Stimulated activated CD4-positive, alpha-beta T cell treated with anti-CD3 and anti-CD28 coated beads, Interleukin-1b, Interleukin-23, amount 100 ng/mL, for 1 hour (primary cell): ENCODE measurements at regions not wholly inside any gene's neighbourhood (a gene's known extent, or its start where the extent isn't known, plus 50 kb on each side); places are given as distances from the start of the nearest gene placed in this dataset.
"Not testable (repeated sequence)": the region's sequence is repeated elsewhere in the genome, so short reads cannot be mapped to it uniquely, and the experiment has no call there.

Experiments used
- DNase-seq, 2 donors: peaks; one replicate each; pipeline ENCODE4 v3.0.0-alpha.2; 2020; ENCODE audit warnings: low read depth in 2 of 2

DNA sequence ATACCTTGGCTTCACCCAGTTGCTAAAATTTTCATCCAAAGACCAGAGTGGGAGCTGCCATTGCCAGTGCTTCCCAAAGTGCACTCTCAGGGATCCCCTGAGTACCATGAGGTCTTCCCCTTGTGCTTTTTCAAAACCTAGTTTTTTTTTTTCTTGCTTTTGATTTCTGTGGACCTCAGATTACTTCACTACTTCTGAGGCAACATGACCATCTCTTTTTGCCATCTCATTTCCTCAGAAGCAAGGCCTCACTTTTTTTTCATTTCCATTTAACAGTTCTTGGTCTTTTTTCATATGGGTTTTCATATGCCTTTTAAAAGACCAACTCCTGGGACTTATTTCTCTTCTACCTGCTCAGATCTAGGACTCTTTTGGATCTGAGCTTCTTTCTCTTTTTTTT, 64.1 kb upstream of the MMS22L start:
- DNase-seq: no peak

DNA sequence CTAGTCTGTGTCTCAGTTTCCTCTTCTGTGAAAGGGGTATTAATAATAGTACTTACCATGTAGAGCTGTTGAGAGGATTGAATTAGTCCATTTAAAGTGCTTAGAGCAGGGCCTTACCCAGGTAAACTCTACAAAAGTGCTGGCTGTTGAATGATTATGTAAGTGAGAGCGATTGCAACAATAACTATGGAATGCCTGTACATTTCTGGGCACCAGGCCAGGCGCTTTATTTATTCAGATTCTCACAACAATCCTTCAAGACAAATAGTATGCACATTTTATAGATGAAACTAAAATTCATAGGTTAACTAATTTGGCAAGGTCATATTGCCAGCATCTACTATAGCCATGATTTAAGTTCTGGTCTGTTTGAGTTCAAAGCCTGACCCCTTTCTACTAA, 78.3 kb upstream of the MMS22L start:
- DNase-seq: no peak

DNA sequence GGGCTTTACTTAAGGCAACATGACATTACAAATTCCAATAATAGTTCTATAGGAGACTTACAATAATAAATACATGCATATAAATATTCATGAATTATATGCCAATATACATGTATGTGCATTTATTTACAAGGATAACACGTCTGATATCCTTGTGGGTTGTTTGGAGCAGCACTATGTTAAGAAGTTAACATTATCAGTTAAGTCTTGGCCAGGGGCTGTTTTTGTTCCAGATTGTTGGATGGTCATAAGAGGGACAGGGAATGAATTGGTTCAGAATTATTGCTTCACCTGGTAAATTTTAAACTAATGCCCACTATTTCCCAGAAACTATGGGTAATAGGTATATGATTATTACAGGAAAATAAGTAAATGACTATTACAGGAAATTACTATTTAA, 81.3 kb upstream of the MMS22L start:
- DNase-seq: no peak

DNA sequence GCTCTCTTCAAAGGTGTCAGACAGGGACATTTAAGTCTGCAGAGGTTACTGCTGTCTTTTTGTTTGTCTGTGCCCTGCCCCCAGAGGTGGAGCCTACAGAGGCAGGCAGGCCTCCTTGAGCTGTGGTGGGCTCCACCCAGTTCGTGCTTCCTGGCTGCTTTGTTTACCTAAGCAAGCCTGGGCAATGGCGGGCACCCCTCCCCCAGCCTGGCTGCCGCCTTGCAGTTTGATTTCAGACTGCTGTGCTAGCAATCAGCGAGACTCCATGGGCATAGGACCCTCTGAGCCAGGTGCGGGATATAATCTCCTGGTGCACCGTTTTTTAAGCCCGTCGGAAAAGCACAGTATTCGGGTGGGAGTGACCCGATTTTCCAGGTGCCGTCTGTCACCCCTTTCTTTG, 99.1 kb upstream of the MMS22L start:
- DNase-seq: not testable (repeated sequence)

DNA sequence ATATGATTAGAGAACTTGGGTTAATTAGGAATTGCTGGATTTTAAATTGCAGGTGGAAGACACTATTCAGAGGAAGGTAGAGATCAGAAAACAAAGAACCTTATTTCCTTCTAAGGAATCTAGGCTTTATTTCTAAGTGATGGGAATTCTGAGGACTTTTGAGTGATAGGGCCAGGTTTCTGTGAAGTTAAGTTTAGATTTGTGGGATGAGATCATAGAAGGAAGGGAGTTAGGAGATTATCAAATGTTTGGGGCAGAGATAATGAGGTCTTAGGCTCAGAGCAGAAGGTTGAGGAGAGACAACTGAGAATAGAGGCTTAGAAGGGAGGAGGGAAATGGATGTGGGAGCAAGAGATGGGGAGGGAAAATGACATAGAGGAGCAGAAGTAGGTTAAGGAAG, 109.7 kb upstream of the MMS22L start:
- DNase-seq: no peak

DNA sequence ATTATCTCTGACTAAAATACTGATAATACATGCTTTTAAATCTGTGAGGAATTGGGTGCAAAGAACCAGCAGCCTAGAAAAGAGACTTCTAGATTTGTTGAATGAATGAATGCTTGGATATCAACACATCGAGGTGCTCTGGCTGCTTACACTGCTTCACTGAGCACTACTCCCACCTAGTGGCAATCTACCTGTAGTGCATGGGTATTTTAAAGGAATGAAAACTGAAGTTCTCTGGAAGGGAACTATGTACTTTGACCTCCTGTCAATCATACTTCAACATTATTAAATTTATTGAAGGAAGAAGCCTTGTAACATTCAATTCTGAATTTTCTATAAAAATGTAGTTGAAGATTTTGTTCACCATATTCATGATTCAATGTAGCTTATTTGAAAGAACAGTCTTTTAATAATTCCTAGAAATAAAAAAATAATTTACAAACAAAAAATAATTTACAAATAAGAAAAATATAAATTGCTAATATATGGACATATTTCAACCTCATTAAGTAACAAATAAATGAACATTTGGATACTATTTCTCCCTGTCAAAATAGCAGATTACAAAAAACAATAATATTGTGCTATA, 111.2 kb upstream of the MMS22L start:
- peak in 1 of 2 donors; percentile 7 for DNase-seq

DNA sequence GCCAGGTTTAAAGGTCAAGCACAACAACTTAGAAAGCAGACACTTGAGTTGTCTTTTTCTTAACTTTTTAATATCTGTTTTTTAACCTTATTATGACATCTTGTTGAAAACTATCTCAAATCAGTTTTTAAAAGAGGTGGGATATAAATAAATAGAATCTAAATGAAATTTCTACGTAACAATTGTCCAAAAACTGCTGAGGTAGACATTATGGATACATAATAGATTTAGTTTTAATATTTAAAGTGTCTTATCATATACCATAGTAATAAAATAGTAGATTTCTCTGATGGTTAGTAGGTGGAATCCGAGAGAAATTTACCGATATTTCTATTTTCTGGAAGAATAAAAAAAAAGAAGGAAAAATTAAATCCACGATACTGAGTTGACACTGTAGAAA, 113.9 kb upstream of the MMS22L start:
- no peak for DNase-seq

DNA sequence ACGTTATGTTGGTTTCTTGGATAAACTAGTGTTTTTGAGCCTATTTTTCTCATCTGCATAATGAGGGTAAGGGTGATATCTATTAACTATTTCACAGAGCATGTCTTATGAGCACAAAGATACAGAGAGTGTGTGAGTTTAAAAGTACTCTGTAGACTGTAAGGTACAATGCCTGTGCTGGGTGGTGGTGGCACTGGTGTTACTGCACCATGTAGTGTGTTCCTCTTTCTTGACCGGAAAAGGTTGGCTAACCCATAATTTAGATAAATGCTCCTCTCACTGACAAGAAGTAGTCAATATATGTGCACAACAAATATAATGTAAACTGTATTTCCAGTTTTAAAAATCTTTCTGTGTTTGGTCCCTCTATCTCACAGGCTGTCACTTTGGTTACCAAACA, 116.2 kb upstream of the MMS22L start:
- DNase-seq: no peak

DNA sequence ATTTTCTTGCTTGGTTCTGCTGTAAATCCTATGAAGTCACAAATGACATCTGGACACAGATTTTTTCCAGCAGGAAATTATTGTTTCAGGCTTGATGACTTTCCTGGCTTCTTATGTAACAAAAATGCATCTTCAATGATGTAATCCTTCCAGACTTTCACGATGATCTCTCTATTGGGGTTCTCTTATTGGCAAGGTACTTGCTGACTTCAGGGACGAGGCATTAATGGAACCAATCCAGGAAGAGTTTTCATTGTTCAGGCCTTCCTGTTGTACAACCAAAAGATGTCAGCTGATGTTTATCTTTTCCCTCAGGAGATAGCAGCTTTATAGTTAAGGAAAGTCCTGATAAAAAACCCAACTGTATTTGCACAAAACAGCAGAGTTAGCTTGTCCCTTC, 118.5 kb upstream of the MMS22L start:
- no peak for DNase-seq

DNA sequence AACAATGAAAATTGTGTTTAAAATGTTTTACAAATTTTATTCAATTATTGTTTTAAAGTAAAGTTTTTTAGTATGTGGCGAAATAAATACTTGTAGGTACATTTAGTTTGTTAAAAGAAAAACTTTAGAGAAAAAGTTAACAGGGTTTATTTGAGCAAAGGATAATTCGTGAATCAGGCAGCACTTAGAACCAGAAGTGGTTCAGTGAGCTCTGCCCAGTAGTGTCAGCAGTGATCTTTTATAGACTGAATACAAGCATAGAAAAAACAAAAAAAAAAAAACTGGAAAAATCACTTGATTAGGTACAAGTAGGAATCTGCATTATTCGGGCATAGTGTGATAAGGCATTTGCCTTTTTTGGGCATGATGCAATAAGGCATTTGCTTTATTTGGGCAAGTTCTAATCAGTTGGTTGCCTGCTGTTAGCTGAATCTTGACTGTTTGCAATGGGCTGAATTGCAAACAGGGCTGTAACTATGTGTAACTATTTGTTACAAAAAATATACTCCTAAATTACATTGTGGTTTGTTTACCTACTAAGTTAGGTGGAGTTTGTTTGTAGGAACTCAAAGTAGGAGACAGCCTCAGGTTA, 122.9 kb upstream of the MMS22L start:
- DNase-seq: no peak

DNA sequence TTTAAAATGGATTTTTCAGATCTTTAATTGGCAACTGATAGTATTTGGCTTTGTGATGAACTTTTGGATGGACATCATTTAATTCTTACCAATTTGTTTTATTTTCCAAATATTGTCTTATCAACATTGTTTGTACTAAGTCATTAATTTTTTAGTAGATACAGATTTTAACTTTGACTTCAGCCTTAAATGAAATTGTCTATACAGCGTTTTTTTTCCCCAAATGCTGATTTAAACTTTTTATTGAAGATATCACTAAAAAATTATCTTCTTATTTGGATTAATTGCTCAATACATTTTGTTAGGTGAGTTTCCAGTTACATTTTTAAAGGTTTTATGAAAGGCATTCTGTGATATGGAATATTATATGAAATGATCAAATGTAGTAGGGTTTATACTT, 123.6 kb upstream of the MMS22L start:
- DNase-seq: no peak

DNA sequence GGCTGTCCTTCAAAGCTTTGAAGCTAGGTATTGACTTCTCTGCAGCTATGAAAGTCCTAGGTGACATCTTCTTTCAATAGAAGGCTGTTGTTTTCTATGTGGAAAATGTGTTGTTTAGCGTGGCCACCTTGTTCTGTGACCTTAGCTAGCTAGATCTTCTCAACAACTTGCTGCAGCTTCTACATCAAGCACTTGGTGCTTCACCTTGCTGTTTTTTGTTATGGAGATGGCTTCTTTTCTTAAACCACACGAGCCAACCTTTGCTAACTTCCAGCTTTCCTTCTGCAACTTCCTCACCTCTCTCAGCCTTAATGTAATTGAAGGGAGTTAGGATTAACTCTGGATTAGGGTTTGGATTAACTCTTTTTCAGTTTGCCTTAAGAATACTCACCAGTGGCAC, 128.6 kb upstream of the MMS22L start:
- DNase-seq: no peak

DNA sequence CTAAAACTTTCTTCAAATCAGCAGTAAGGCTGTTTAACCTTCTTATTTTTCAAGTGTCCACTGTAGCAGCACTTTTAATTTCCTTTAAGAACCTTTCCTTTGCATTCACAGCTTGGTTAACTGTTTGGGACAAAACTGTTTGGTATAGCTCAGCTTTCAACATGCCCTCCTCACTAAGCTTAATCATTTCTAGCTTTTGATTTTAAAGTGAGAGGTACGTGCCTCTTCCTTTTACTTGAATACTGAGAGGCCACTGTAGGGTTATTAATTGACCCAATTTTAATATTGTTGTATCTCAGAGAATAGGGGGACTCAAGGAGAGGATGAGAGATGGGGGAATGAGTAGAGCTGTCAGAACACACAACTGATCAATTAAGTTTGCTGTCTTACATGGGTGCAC, 129.5 kb upstream of the MMS22L start:
- DNase-seq: no peak

DNA sequence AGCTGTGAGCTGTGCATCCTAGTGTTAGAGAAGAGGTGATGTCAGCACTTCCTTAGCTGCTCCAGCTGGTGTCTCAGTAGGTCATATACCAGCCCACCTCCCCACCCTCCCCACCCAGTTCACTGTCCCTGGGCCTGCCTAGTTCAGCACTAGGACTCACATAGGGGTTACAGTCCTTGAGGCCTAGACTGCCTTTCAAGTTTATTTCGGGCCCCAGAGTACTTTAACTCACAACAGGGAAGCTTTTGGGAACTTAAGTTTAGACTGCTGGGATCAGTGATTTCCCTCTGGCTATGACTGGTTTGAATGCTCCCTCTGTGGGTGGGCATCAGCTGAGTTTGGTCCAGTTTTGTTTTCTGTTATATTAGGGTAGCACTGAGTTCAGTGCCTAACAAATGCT, 139.2 kb upstream of the MMS22L start:
- no peak for DNase-seq

DNA sequence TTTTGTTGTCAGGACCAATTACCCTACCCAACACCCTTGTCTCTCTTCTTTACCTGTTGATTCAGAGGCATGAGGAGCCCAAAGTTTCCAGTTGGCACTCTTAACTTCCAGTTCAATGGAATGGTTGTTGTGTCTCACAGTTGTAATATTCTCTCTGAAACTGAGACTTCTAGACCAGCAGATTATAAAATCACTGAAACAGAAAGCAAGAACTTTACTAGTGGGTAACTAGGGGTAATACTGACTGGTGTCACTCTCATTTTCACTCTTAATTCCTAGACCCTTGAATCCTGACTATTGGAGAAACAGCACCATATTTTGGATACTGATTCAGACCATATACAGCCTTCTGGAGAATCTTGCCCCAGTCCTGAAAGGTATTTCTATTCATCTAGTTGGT, 140.2 kb upstream of the MMS22L start:
- no peak for DNase-seq

DNA sequence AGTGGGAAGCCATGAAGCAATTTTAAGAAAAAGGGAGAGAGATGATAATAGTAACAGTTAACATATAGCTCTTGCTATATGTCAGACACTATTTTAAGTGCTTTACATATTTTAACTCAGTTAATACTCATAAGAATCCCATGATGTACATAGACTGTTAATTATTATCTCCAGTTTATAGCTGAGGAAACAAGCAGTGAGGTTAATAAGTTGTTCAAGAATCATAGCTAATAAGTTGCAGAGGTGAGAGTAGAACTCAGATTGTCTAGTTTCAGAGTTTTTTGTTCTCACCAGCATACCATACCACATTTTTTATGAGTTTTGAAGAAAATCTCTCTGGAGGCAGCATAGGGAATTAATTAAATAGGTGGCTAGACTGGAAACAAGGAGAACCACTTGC, 144.6 kb upstream of the MMS22L start:
- DNase-seq: no peak

DNA sequence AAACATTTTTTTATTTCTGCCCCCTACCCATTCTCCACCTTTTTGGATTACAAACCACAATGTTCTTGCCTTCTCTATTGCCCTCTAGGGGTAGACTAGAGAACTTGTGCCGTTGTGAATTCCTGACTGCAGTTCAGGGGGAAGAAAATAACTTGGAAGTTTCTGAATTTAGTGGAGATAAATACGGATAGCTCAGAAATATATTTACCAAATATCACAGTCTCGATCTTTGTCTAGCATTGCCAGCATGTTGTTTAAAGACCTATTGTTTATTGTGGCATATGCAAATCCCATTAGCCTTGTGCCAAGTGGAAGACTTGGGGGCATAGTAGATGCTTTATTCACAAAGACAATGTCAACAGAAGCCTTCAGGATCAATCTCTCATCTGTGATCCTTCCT, 154.1 kb upstream of the MMS22L start:
- DNase-seq: no peak

DNA sequence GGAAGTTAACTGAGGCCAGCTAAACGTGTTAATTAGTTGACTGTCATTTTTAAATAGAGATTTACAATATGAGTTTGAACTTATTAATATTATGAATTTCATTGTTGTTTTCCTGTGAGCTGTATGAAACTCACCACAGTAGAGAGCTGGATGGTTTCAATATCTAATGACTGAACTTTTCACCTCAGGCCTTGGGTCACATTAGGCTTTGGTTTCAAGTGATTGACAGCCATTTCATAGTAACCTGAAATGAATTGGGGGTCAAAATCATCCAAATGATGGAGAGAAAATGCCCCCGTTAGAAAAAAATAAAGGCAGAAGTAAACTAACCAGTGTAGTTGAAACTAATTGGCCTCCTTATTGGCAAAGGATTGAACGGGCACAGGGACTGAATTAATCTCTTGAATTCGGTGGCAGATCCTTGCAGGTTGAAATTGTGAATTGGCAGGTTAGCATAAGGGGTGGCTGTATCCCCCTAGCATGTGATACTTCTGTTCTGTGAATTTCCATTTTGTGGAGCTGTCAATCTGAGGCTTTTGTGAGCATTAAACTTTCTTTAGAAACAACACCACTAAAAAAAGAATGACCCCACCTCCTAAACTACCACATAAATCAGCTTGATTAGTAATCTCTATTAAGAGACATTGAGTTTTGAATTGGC, 155.1 kb upstream of the MMS22L start:
- no peak for DNase-seq

DNA sequence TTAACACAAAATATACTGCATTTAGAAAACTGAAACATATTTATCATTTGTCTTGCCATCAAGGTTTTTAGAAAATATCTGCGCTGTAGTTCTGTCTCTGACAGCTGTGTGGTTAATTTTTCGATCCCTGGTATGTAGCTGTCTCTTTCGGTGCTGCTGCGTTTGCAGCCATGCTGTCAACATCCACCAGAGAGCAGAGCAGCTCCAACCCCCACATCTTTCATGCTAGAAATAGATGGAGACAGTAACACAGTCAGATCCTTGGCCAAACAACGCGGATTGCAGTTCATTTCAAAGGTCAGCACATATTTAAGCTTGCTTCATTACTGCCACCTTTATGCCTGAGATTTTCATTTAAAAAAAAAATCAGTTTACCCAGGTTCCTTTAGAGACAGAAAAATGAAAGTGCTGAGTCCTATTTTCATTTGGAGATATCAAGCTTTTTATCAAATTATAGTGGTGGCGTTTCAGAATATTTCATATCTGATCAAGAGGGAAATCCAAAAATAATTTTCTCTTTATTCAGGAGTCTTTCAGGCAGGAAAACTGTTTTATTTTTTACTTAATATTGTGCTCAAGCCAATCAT, 157.7 kb upstream of the MMS22L start:
- no peak for DNase-seq

DNA sequence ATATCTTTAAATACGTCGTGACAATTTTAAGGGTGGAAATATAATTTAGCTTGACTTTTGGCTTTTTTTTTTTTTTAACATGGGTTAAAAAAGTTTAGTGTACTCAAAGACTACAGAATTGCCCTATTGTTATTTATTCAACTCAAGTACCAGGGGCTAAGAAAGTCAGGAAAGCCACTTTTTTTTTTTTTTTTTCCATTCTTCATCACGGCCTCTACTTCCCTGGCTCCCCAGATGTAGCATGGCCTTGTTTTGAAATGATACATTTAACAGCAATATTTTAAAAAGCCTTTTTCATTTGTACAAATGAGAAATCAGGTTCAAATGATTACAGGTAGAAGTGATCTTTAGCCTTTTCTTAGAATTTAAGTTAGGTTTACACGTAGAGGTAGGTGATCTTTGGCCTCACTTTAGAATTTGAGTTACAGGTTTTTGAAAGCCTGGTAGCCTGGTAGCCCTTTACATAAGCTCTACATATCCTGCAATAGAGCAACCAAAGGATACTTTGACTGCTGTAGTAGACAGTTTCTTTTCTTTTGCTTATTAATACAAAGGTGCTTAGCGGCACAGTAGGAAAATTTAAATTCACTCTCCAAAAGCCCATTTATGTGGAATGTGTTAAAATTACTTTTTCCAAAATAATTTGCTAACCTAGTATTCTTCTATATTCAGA, 160.5 kb upstream of the MMS22L start:
- DNase-seq: no peak

DNA sequence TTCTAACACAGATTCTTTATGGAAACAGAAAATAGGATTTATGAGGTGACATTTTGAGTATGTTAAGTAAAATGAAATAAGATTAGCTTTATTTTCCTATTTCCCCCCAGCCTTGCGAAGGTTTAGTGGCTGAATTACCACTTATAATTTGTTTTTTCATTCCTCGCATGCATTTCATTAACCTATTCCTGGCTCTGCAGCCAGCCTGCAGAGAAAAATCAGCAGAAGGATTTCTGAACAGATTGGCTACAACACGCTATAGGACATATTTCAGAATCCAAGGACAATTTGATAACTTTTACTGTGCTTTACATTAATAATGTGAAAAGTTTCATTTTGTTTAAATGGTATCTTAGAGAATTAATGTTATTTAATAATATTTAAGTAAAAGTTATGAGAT, 162.4 kb upstream of the MMS22L start:
- no peak for DNase-seq

DNA sequence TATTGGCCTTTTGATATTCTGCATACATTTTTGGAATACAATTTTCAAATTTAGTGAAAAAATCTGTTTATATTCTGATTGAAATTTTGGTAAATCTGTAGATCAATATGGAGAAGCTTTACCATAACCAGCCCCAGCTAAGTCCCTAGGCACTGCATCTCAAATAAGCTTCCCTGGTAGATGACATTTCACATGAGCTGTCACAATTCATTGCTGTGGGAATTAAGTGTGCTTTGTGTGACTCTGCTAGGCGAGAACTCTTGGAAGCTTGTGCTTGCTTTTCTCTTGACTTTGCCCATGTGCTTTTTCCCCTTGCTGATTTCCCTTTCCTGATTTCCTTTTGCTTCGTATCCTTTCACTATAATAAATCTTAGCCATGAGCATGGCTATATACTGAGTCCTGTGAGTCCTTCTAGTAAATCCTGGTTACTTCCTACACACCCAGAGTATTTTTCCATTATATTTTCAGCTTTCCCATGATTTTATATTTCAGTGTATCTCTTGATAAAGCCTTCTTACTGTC, 166.5 kb upstream of the MMS22L start:
- no peak for DNase-seq

DNA sequence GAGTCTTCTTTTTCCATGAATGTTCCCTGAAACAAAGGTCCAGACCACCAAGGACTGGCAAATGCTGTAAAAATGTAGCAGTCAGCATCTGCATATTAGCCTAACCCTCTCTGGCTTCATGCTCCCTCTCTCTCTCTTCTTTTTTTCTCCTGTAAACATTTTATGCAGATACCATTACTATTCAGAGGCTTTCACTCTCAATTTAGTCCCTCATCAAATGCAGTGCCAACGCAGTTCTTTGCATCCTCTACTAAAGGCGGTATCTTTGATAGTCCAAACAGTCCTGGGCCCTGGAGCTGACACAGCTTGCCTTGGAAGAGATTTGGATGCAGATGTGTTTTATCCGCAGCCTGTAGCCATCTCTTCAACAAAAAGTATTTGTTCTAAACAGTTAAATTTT, 167.1 kb upstream of the MMS22L start:
- no peak for DNase-seq
